Lower leg skin (tissue), 4 donors: ENCODE measurements at regions not wholly inside any gene's neighbourhood (a gene's known extent, or its start where the extent isn't known, plus 50 kb on each side); places are given as distances from the start of the nearest gene placed in this dataset.
A peak's percentile ranks its signal among the peaks of the same experiment; 100 is the strongest.

ENCODE experiments used
- DNase-seq, 2 donors: peaks; one replicate each; pipeline ENCODE4 v3.0.0-alpha.2; 2019; ENCODE audit warnings: low spot score in 2 of 2
- H3K4me3 ChIP-seq: fragments of 200-600 bp; sonication (generic); 2 replicates; pipeline ENCODE4 v1.5.1; 2017; ENCODE audit warnings: mild to moderate bottlenecking, low read depth; ENCODE audit not compliant: poor library complexity, severe bottlenecking
- POLR2A ChIP-seq, 2 donors: fragments of 450-650 bp; IDR thresholded peaks; one replicate each; pipeline ENCODE4 v1.6.1; 2016 to 2017; ENCODE audit warnings: antibody characterized with exemption in 2 of 2, mild to moderate bottlenecking in 1 of 2, moderate library complexity in 1 of 2
- WGBS, 2 donors: methylation state at CpG; one replicate each; pipeline ENCODE4 v1.1.5; 2018; 5-methylcytosine and 5-hydroxymethylcytosine counted together
- intact Hi-C: fragments of 100-400 bp; cut with DNase I; formaldehyde crosslinking; loops from one replicate; pipeline ENCODE4 v1.15.0; 2023; ENCODE audit warnings: low total_unique reads
- TF ChIP-seq, protein P1 (sequence below), 3 donors: fragments of 450-650 bp; IDR thresholded peaks; one replicate each; pipeline ENCODE4 v1.5.1; 2016; ENCODE audit warnings: antibody characterized with exemption in 3 of 3, mild to moderate bottlenecking in 3 of 3, moderate library complexity in 2 of 3

DNA sequence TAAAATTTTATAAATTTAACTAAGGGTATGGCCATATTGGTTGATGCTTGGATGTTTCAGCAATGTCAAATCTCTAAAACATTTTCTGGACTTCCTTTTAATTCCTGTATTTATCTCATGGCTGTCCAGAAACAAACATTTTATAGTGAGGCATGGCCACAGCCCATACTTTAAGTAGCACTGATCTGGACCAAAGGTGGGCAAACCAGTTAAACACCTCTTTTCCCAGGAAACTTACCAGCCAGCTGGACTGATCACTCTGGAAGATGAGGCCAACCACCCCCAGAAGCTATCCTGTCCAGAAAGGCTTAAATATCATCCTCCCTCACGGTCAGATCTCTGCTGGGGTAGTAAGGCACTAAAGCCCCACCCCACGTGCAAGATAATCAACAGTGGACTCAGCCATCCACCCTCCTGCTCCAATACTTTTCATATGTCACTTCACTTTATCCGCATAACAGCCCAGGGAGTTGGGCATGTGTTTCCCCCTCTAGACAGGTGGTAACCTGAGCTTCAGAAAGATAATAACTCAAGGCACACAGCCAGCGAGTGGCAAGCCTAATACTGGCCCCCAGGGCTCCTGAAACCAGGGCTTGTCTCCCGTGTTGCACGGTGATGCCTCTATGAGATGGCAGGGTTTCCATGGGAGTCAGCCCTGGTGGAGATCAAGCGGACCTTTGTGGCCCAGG, 120.5 kb upstream of the NGF start:
- peak in 1 of 2 donors; percentile 36 for DNase-seq
- intact Hi-C loops: no loop called here
- no peak for TF ChIP-seq POLR2A (IDR thresholded peaks at IDR 0.05)
- TF ChIP-seq, protein P1, sequence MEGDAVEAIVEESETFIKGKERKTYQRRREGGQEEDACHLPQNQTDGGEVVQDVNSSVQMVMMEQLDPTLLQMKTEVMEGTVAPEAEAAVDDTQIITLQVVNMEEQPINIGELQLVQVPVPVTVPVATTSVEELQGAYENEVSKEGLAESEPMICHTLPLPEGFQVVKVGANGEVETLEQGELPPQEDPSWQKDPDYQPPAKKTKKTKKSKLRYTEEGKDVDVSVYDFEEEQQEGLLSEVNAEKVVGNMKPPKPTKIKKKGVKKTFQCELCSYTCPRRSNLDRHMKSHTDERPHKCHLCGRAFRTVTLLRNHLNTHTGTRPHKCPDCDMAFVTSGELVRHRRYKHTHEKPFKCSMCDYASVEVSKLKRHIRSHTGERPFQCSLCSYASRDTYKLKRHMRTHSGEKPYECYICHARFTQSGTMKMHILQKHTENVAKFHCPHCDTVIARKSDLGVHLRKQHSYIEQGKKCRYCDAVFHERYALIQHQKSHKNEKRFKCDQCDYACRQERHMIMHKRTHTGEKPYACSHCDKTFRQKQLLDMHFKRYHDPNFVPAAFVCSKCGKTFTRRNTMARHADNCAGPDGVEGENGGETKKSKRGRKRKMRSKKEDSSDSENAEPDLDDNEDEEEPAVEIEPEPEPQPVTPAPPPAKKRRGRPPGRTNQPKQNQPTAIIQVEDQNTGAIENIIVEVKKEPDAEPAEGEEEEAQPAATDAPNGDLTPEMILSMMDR (IDR thresholded peaks at IDR 0.05): no peak
- WGBS, 2 donors: 45 to 69% methylated on average over 7 of the region's 7 CpGs
- no peak overlapping the region for H3K4me3 ChIP-seq

DNA sequence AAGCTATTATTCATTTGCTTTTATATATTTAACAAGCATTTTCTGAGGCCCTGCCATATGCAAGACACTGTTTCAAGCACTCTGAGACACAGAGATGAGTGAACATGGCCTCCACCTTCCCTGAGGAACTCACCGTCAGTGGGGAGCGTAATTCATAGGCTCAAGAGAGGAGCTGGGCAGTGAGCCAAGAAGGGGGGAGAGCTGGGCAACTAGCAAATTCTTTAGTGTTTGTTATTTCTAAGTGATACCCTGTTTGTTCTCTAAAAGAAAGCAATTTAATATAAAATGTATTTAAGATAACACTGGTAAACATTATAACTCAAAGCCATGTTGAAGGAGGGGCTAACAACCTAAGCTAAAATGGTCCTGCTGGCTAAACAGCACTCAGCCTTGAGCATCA, 119.2 kb upstream of the NGF start:
- intact Hi-C loops: no loop called here

DNA sequence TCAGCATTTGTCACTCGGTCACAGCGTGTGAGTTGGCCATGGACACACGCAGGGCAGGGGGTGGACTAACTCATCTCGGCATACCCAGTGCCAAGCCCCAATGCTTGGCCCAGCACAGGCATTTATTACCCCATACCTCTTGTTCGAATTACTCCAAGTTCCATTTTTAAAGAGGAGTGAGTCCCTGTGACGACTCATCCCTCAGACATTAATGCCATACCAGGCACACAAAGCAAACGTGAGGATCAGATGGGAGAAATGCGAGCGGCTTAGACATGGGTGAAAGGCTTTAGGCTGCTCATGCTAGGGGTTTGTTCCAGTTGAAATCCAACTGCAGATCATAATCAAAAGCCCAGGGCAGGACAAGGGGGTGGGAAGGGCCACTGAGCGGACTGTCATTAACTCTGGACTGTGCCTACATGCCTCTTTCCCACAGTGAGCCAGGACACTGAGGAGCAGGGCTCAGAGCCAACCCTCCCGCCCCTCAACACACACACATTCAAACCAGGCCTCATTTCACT, 118.5 kb upstream of the NGF start:
- peak in 1 of 2 donors; percentile 81 for DNase-seq
- no peak overlapping the region for H3K4me3 ChIP-seq
- intact Hi-C loops: no loop called here
- TF ChIP-seq POLR2A (IDR thresholded peaks at IDR 0.05): no peak
- TF ChIP-seq, protein P1 (IDR thresholded peaks at IDR 0.05): no peak
- 54 to 59% methylated on average over 11 of the region's 11 CpGs for WGBS, 2 donors

More for the DNA sequence above, 119.2 kb upstream of the NGF start:
- WGBS, 2 donors: 73 to 74% methylated on average over 2 of the region's 2 CpGs
- no peak for TF ChIP-seq POLR2A (IDR thresholded peaks at IDR 0.05)
- TF ChIP-seq, protein P1 (IDR thresholded peaks at IDR 0.05): no peak
- no peak overlapping the region for H3K4me3 ChIP-seq
- peak in 1 of 2 donors; percentile 74 for DNase-seq

DNA sequence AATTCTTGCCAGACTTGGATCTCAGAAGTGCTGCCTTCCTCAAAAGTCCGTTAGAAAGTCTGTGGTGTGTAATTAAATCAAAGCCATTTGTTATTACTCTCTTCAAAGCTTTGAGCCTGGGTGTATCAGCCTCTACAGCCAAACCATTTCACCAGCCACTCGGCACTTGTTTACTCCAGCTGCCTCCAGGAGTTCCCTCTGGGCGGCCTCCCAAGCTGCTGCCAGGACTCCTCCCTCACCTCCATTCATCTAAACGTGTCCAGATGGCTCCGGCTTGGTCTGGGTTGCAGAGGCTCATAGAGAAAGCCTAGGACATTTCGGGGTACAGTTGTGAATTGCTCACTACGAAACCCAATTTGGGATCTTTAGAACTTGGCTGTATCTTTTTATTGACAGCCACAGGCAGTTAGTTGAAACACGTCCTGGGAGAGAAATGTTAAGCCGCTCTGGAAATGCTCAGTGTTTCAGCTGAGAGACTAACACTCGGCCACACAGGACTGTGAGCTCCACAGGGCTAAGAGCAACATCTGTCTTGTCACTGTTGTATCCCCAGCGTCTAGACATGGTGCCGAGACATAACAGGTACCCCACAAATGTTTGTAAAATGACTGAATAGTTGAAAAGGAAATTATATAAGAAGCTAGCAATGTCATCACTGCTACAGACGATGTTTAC, 116.9 kb upstream of the NGF start:
- H3K4me3 ChIP-seq: no peak overlapping the region
- 33 to 34% methylated on average over 13 of the region's 13 CpGs for WGBS, 2 donors
- TF ChIP-seq, protein P1 (IDR thresholded peaks at IDR 0.05): no peak
- TF ChIP-seq POLR2A (IDR thresholded peaks at IDR 0.05): no peak
- intact Hi-C loops: no loop called here
- DNase-seq: peak; percentile 39 to 82

DNA sequence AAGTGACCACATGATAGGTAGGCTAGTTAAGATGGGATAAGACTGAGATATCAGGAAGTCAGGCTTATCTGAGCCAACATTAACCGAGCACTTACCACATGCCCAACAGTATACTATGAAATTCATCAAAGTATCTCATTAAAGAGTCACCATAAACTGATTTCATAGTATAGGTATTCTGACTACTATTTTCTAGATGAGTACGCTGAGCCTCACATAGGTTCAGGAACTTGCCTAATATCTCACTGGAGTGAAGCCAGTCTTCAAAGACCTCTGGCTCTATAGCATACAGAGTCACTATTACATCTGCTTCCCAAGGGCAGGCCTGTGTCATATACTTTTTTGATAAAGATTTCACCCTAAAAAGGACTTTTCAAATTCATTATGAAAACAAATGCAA, 115.6 kb upstream of the NGF start:
- WGBS, 2 donors: 87 to 88% methylated on average over 2 of the region's 2 CpGs
- DNase-seq: no peak
- TF ChIP-seq POLR2A (IDR thresholded peaks at IDR 0.05): no peak
- TF ChIP-seq, protein P1 (IDR thresholded peaks at IDR 0.05): no peak
- no peak overlapping the region for H3K4me3 ChIP-seq
- intact Hi-C loops: no loop called here
